B cell (primary cell): ENCODE measurements at regions not wholly inside any gene's neighbourhood (a gene's known extent, or its start where the extent isn't known, plus 50 kb on each side); places are given as distances from the start of the nearest gene placed in this dataset.

Experiments used
- ATAC-seq: fragments of 200-7000 bp; cut with Tn5 transposase; one replicate; pipeline ENCODE4 v1.10.0; 2021; ENCODE audit warnings: low read depth, mild to moderate bottlenecking, moderate number of reproducible peaks, moderate library complexity
- CTCF ChIA-PET: fragments of 350-600 bp; sonication (Branson Sonifier 250); formaldehyde crosslinking; loops from one replicate; lab custom pipeline; 2021; ENCODE audit warnings: antibody characterized with exemption, inconsistent platforms; lab: Charles Lee
- POLR2A ChIA-PET: fragments of 350-600 bp; sonication (Branson Sonifier 250); formaldehyde crosslinking; loops from one replicate; lab custom pipeline; 2021; ENCODE audit warnings: antibody characterized with exemption; lab: Charles Lee
- DNase-seq: peaks from one replicate; pipeline ENCODE4 v3.0.0; 2013
- H2AFZ ChIP-seq: 2 replicates; pipeline ENCODE4 v1.6.1; 2012; ENCODE audit warnings: mild to moderate bottlenecking, low read depth, low read length; ENCODE audit not compliant: insufficient read depth, poor library complexity, severe bottlenecking
- H3K27ac ChIP-seq, 2 donors: 1 replicate in 1 of 2; 2 replicates in 1 of 2; pipeline ENCODE4 v1.5.1; 2012 to 2013; ENCODE audit warnings: low read length in 2 of 2, mild to moderate bottlenecking in 2 of 2, moderate library complexity in 1 of 2
- H3K27me3 ChIP-seq, 4 experiments: fragments of 200-600 bp in 1 of 4; sonication (generic) in 1 of 4; replicated peaks in 1 of 4; 1 replicate in 2 of 4; 2 replicates in 2 of 4; pipeline versions ENCODE4 v1.6.1 to v1.7.0; 2013 to 2016; ENCODE audit warnings: low read length in 3 of 4, mild to moderate bottlenecking in 2 of 4, mixed read lengths in 1 of 4, moderate library complexity in 1 of 4; ENCODE audit not compliant: insufficient read depth in 4 of 4, control insufficient read depth in 3 of 4; ENCODE audit errors: control extremely low read depth in 1 of 4
- H3K36me3 ChIP-seq, 2 experiments: replicated peaks in 1 of 2; 1 replicate in 1 of 2; 2 replicates in 1 of 2; pipeline versions ENCODE4 v1.6.1 to v1.7.1; 2013; ENCODE audit warnings: low read length in 1 of 2; ENCODE audit not compliant: insufficient read depth in 2 of 2, control insufficient read depth in 1 of 2; ENCODE audit errors: control extremely low read depth in 1 of 2, extremely low read depth in 1 of 2
- H3K4me1 ChIP-seq, 2 donors: fragments of 200-600 bp in 1 of 2; sonication (generic) in 1 of 2; 1 replicate in 1 of 2; 2 replicates in 1 of 2; pipeline versions ENCODE4 v1.5.1 to v1.6.1; 2013 to 2017; ENCODE audit warnings: low read length in 2 of 2; ENCODE audit not compliant: control insufficient read depth in 2 of 2, insufficient read depth in 2 of 2
- H3K4me2 ChIP-seq: replicated peaks from 2 replicates; pipeline ENCODE3; 2012; ENCODE audit warnings: mild to moderate bottlenecking, low read depth, low read length; ENCODE audit not compliant: poor library complexity, severe bottlenecking
- H3K4me3 ChIP-seq, 5 experiments: fragments of 200-600 bp in 1 of 5; sonication (generic) in 1 of 5; 1 replicate in 3 of 5; 2 replicates in 2 of 5; pipeline versions ENCODE4 v1.5.1 to v1.7.0; 2011 to 2016; ENCODE audit warnings: low read length in 4 of 5, mild to moderate bottlenecking in 4 of 5, low read depth in 2 of 5, control low read depth in 1 of 5, moderate library complexity in 1 of 5; ENCODE audit not compliant: insufficient read depth in 1 of 5; ENCODE audit errors: control extremely low read depth in 1 of 5, extremely low read depth in 1 of 5
- H3K79me2 ChIP-seq: fragments of 200-600 bp; sonication (generic); one replicate; pipeline ENCODE4 v1.6.0; 2016; ENCODE audit warnings: low read length; ENCODE audit not compliant: control insufficient read depth, insufficient read depth
- H3K9ac ChIP-seq: fragments of 200-600 bp; sonication (generic); 2 replicates; pipeline ENCODE4 v1.6.1; 2017; ENCODE audit warnings: mild to moderate bottlenecking, low read length, moderate library complexity
- H3K9me3 ChIP-seq, 3 donors: one replicate each; pipeline versions ENCODE4 v1.6.1 to v1.7.1; 2013; ENCODE audit warnings: low read length in 2 of 3; ENCODE audit not compliant: control insufficient read depth in 2 of 3, insufficient read depth in 1 of 3; ENCODE audit errors: control extremely low read depth in 1 of 3
- H4K20me1 ChIP-seq: 2 replicates; pipeline ENCODE4 v1.6.0; 2012; ENCODE audit warnings: mild to moderate bottlenecking, low read length; ENCODE audit not compliant: insufficient read depth, control insufficient read depth, poor library complexity, severe bottlenecking
- H3K27ac Mint-ChIP-seq: one replicate; pipeline ENCODE4 v1.8.0; 2021; ENCODE audit warnings: mixed read lengths
- H3K27me3 Mint-ChIP-seq: one replicate; pipeline ENCODE4 v1.8.0; 2021; ENCODE audit warnings: mixed read lengths
- H3K4me1 Mint-ChIP-seq: one replicate; pipeline ENCODE4 v1.8.0; 2021; ENCODE audit warnings: mixed read lengths
- H3K4me3 Mint-ChIP-seq: one replicate; pipeline ENCODE4 v1.8.0; 2021; ENCODE audit warnings: mixed read lengths
- H3K9me3 Mint-ChIP-seq: one replicate; pipeline ENCODE4 v1.8.0; 2022; ENCODE audit warnings: mixed read lengths; ENCODE audit not compliant: insufficient read depth
- CTCF ChIP-seq: fragments of 200-600 bp; IDR thresholded peaks from one replicate; pipeline ENCODE4 v1.8.0; 2022; ENCODE audit warnings: antibody characterized with exemption, mild to moderate bottlenecking
- EZH2 ChIP-seq: IDR thresholded peaks from 2 replicates; pipeline ENCODE4 v1.6.1; 2012; ENCODE audit warnings: borderline replicate concordance, low read depth, mild to moderate bottlenecking, moderate library complexity, low read length; ENCODE audit not compliant: insufficient read depth, poor library complexity, severe bottlenecking
- WGBS: methylation state at CpG from one replicate; pipeline ENCODE4 v1.1.5; 2013; ENCODE audit warnings: missing lambda C conversion rate; ENCODE audit not compliant: insufficient coverage; 5-methylcytosine and 5-hydroxymethylcytosine counted together
- intact Hi-C: fragments of 100-400 bp; cut with micrococcal nuclease; formaldehyde crosslinking; loops from one replicate; pipeline ENCODE4 v1.10.0; 2022

DNA sequence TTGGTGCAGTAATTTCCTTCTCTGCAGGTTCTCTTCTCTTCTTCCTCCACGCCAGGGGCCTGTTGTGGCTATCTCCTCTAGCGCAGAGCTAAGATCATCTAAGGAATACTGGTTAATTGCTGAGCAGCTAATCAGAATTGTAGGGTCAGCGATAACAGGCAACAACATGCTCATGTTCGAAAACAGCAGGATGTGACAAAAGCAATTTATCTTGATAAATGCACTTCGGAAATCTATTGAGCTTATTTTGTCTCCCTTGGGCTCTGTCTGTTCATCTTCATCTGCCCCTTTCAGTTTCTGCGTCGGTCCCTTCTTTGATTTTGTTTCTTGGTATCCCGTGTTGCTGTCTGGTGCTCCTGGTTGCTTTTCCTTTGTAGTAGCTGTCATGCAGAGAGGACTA is 67.3 kb upstream of the MAP3K7 start:
- H3K27ac ChIP-seq, result no peak overlapping the region
- H3K4me2 ChIP-seq, result no peak overlapping the region
- 86% methylated on average over 4 of the region's 8 CpGs for WGBS
- H3K79me2 ChIP-seq, result no peaks in the 10 kb centered on the region
- CTCF ChIA-PET, result no interaction called here
- no peak overlapping the region for H3K4me3 ChIP-seq
- Mint-ChIP-seq H3K9me3 (no peaks in the 10 kb centered on the region), H3K4me3 (no peak overlapping the region), H3K27me3 (peaks cover 22% of the 10 kb centered on the region), H3K4me1 (no peaks in the 10 kb centered on the region), H3K27ac (no peak overlapping the region)
- intact Hi-C loops, result no loop called here
- no peak for ATAC-seq
- H3K36me3 ChIP-seq, result no peaks in the 10 kb centered on the region
- no peak overlapping the region for H3K9ac ChIP-seq
- POLR2A ChIA-PET, result no interaction called here
- no peaks in the 10 kb centered on the region for H4K20me1 ChIP-seq
- no peaks in the 10 kb centered on the region for H3K9me3 ChIP-seq
- TF ChIP-seq EZH2, result no peak
- TF ChIP-seq CTCF, result no peak
- peaks cover 0 to 6% (median 2%) of the 10 kb centered on the region in 4 experiments for H3K27me3 ChIP-seq
- no peak for DNase-seq
- no peak overlapping the region for H2AFZ ChIP-seq
- no peaks in the 10 kb centered on the region for H3K4me1 ChIP-seq

- Mint-ChIP-seq H3K27me3 (peaks cover 18% of the 10 kb centered on the region), H3K9me3 (no peaks in the 10 kb centered on the region), H3K27ac (no peak overlapping the region), H3K4me1 (no peaks in the 10 kb centered on the region), H3K4me3 (no peak overlapping the region)
- Histone ChIP-seq H3K79me2 (no peaks in the 10 kb centered on the region), H3K4me2 (no peak overlapping the region), H3K4me3 (no peak overlapping the region), H3K27ac (no peak overlapping the region), H3K9me3 (no peaks in the 10 kb centered on the region), H3K4me1 (no peaks in the 10 kb centered on the region), H4K20me1 (no peaks in the 10 kb centered on the region), H2AFZ (no peak overlapping the region), H3K36me3 (no peaks in the 10 kb centered on the region), H3K27me3 (peaks cover 0 to 6% (median 2%) of the 10 kb centered on the region in 4 experiments), H3K9ac (no peak overlapping the region)
- TF ChIP-seq EZH2, result no peak
- TF ChIP-seq CTCF, result no peak
- CTCF ChIA-PET, result no interaction called here
- intact Hi-C loops, result no loop called here
- DNase-seq, result no peak
- ATAC-seq, result no peak
- POLR2A ChIA-PET, result no interaction called here
- 27% methylated on average over 2 of the region's 5 CpGs for WGBS
These were observed 66.9 kb upstream of the MAP3K7 start for GRCh38 chr6:90653750-90654149.
